Hepatocyte (in vitro differentiated cells): ENCODE measurements at regions not wholly inside any gene's neighbourhood (a gene's known extent, or its start where the extent isn't known, plus 50 kb on each side); places are given as distances from the start of the nearest gene placed in this dataset.

Experiments
- EZH2 ChIP-seq: fragments of 200-600 bp; sonication (generic); IDR thresholded peaks from 2 replicates; pipeline ENCODE4 v1.6.1; 2016; ENCODE audit warnings: antibody characterized with exemption, mild to moderate bottlenecking, borderline replicate concordance
- EZH2phosphoT487 ChIP-seq: fragments of 200-600 bp; sonication (generic); IDR thresholded peaks from one replicate; pipeline ENCODE4 v1.6.1; 2018; ENCODE audit warnings: antibody characterized with exemption, mild to moderate bottlenecking, low read depth, moderate library complexity; ENCODE audit not compliant: unreplicated experiment, severe bottlenecking
- TF ChIP-seq, protein P1 (sequence below): fragments of 200-600 bp; sonication (generic); IDR thresholded peaks from 2 replicates; pipeline ENCODE4 v1.5.1; 2016; ENCODE audit warnings: antibody characterized with exemption, mild to moderate bottlenecking; ENCODE audit not compliant: poor library complexity

DNA sequence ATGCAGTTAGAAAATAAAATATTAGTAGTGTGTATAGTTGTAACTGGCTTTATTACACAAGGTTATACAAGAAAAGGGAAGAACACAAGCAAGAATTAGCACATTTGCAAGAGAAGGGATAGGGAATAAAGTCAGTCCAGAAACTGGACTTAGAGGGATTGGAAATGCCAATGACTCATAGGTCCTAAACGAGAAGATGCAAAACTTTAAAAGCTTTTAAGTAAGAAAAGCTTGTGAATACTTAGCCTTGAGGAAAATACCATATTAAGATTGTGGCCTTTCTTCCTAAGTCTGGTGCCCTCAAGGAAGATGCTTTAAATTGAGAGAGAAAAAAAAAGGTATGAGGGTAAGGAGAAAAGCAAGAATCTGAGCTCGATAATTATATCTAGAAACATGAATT is 102.3 kb upstream of the MCHR2 start:
- TF ChIP-seq, protein P1, sequence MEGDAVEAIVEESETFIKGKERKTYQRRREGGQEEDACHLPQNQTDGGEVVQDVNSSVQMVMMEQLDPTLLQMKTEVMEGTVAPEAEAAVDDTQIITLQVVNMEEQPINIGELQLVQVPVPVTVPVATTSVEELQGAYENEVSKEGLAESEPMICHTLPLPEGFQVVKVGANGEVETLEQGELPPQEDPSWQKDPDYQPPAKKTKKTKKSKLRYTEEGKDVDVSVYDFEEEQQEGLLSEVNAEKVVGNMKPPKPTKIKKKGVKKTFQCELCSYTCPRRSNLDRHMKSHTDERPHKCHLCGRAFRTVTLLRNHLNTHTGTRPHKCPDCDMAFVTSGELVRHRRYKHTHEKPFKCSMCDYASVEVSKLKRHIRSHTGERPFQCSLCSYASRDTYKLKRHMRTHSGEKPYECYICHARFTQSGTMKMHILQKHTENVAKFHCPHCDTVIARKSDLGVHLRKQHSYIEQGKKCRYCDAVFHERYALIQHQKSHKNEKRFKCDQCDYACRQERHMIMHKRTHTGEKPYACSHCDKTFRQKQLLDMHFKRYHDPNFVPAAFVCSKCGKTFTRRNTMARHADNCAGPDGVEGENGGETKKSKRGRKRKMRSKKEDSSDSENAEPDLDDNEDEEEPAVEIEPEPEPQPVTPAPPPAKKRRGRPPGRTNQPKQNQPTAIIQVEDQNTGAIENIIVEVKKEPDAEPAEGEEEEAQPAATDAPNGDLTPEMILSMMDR = no peak
- TF ChIP-seq EZH2 (no peak), EZH2phosphoT487 (no peak)
